K562 (cell line): ENCODE measurements at regions not wholly inside any gene's neighbourhood (a gene's known extent, or its start where the extent isn't known, plus 50 kb on each side); places are given as distances from the start of the nearest gene placed in this dataset.

Experiments used
- ATAC-seq: fragments of 200-7000 bp; cut with Tn5 transposase; 3 replicates; pipeline ENCODE4 v1.9.1; 2020; ENCODE audit warnings: moderate library complexity
- BruUV-seq: library from RNA; stranded (reverse); fragments of 400-500 nt; replicated peaks from 2 replicates; lab custom pipeline; 2021; lab: Mats Ljungman, UMichigan
- CTCF ChIA-PET: fragments of 300-600 bp; formaldehyde crosslinking; extraction: SDS; loops from one replicate; lab custom pipeline; 2021; ENCODE audit warnings: low intra/inter-chr PET ratio; lab: Yijun Ruan, JAX
- POLR2A ChIA-PET: fragments of 300-600, 350-650 bp; sonication (Branson Sonifier 250); formaldehyde crosslinking; extraction: SDS; loops from one replicate; lab custom pipeline; 2021; ENCODE audit warnings: antibody characterized with exemption, inconsistent platforms; lab: Yijun Ruan, JAX
- DNase-seq, 4 experiments: peaks; one replicate each; pipeline versions ENCODE4 v3.0.0 to v3.0.0-alpha.2; 2011 to 2018; ENCODE audit warnings: low spot score in 3 of 4, mixed read lengths in 3 of 4; ENCODE audit errors: extremely low read depth in 1 of 4
- FAIRE-seq: peaks from 2 replicates; lab custom pipeline; 2011; peaks lifted over from hg19 to GRCh38; lab: Jason Lieb, UNC
- H2AFZ ChIP-seq: 2 replicates; pipeline ENCODE4 v1.6.0; 2011; ENCODE audit warnings: low read depth, low read length, control low read depth, inconsistent platforms
- H3K27ac ChIP-seq: fragments of 200-600 bp; 3 replicates; pipeline ENCODE4 v1.8.0; 2011; ENCODE audit warnings: low read depth, mild to moderate bottlenecking, control low read depth, inconsistent platforms, low read length, moderate library complexity, mixed read lengths; ENCODE audit errors: extremely low read depth
- H3K27me3 ChIP-seq, 2 experiments: fragments of 300-600 bp in 1 of 2; 2 replicates in 1 of 2; 3 replicates in 1 of 2; pipeline versions ENCODE4 v1.6.0 to v1.8.0; 2011; ENCODE audit warnings: inconsistent platforms in 2 of 2, low read length in 2 of 2, mild to moderate bottlenecking in 1 of 2, mixed read lengths in 1 of 2, moderate library complexity in 1 of 2; ENCODE audit not compliant: control insufficient read depth in 2 of 2, insufficient read depth in 2 of 2
- H3K36me3 ChIP-seq: fragments of 300-600 bp; 3 replicates; pipeline ENCODE4 v1.8.0; 2011; ENCODE audit warnings: mild to moderate bottlenecking, low read length, inconsistent platforms; ENCODE audit not compliant: control insufficient read depth, insufficient read depth
- H3K4me1 ChIP-seq, 2 experiments: fragments of 200-600 bp in 1 of 2; replicated peaks in 1 of 2; 2 replicates in 1 of 2; 3 replicates in 1 of 2; pipeline versions ENCODE4 v1.5.1 to v1.8.0; 2011; ENCODE audit warnings: inconsistent platforms in 2 of 2, low read length in 2 of 2, mild to moderate bottlenecking in 1 of 2, mixed read lengths in 1 of 2, moderate library complexity in 1 of 2; ENCODE audit not compliant: control insufficient read depth in 2 of 2, insufficient read depth in 2 of 2
- H3K4me2 ChIP-seq: 2 replicates; pipeline ENCODE4 v1.6.1; 2011; ENCODE audit warnings: low read length, control low read depth, inconsistent platforms, mixed read lengths; ENCODE audit not compliant: insufficient read depth
- H3K4me3 ChIP-seq: fragments of 200-600 bp; sonication (generic), shearing (Covaris generic); 2 replicates; pipeline ENCODE4 v1.5.1; 2016; ENCODE audit warnings: control low read depth, inconsistent platforms
- H3K79me2 ChIP-seq: fragments of 200-600 bp; 3 replicates; pipeline ENCODE4 v1.8.0; 2011; ENCODE audit warnings: low read length, inconsistent platforms; ENCODE audit not compliant: control insufficient read depth, insufficient read depth
- H3K9ac ChIP-seq, 2 experiments: 2 replicates each; pipeline versions ENCODE4 v1.6.0 to v1.6.1; 2011; ENCODE audit warnings: low read depth in 2 of 2, low read length in 2 of 2, control low read depth in 1 of 2, inconsistent platforms in 1 of 2, mild to moderate bottlenecking in 1 of 2, mixed read lengths in 1 of 2; ENCODE audit not compliant: insufficient read depth in 1 of 2
- H3K9me1 ChIP-seq: one replicate; pipeline ENCODE4 v1.6.0; 2011; ENCODE audit warnings: inconsistent platforms, mild to moderate bottlenecking, low read length, moderate library complexity; ENCODE audit not compliant: control insufficient read depth, insufficient read depth
- H3K9me3 ChIP-seq: replicated peaks from 2 replicates; pipeline ENCODE4 v1.5.1; 2011; ENCODE audit warnings: low read depth, low read length, inconsistent platforms; ENCODE audit not compliant: control insufficient read depth, insufficient read depth
- H4K20me1 ChIP-seq: replicated peaks from 2 replicates; pipeline ENCODE4 v1.6.1; 2011; ENCODE audit warnings: low read length, inconsistent platforms, mixed read lengths; ENCODE audit not compliant: control insufficient read depth, insufficient read depth
- CREB3L1 ChIP-seq: fragments of 450-650 bp; IDR thresholded peaks from 2 replicates; pipeline ENCODE4 v1.6.1; 2014; ENCODE audit warnings: low read depth, mild to moderate bottlenecking, moderate library complexity, borderline replicate concordance
- ILF3 ChIP-seq: fragments of 450-650 bp; IDR thresholded peaks from 2 replicates; pipeline ENCODE4 v1.6.1; 2018; ENCODE audit warnings: antibody characterized with exemption, mild to moderate bottlenecking, moderate library complexity, borderline replicate concordance
- NFYB ChIP-seq: IDR thresholded peaks from 2 replicates; pipeline ENCODE4 v1.6.1; 2011; ENCODE audit warnings: mild to moderate bottlenecking, moderate library complexity; ENCODE audit not compliant: insufficient read length; ENCODE audit errors: extremely low read depth
- ZBTB49 ChIP-seq: sonication (generic); formaldehyde crosslinking; IDR thresholded peaks from 2 replicates; pipeline ENCODE4 v1.8.0; 2022; ENCODE audit warnings: missing genetic modification reagents, mild to moderate bottlenecking, borderline replicate concordance
- ZKSCAN3 ChIP-seq: fragments of 250-450 bp; sonication (Bioruptor Pico); IDR thresholded peaks from 2 replicates; pipeline ENCODE4 v1.4.0; 2020
- ZNF124 ChIP-seq: sonication (generic); formaldehyde crosslinking; IDR thresholded peaks from 2 replicates; pipeline ENCODE4 v1.8.1; 2022; ENCODE audit warnings: missing genetic modification reagents
- ZNF165 ChIP-seq: fragments of 250-450 bp; sonication (Bioruptor Pico); IDR thresholded peaks from 2 replicates; pipeline ENCODE4 v1.4.0; 2020; ENCODE audit warnings: borderline replicate concordance
- WGBS: fragments of 100-300 bp; shearing (Covaris generic); methylation state at CpG from one replicate; pipeline ENCODE4 v1.1.6; 2016; ENCODE audit warnings: low coverage, mixed read lengths; ENCODE audit not compliant: insufficient coverage; ENCODE audit errors: missing lambda C conversion rate; 5-methylcytosine and 5-hydroxymethylcytosine counted together
- in situ Hi-C: fragments of 300-500 bp; cut with MboI; formaldehyde crosslinking; loops from 4 replicates; pipeline ENCODE4 v1.15.0; 2018; ENCODE audit warnings: inconsistent platforms, mixed read lengths
- intact Hi-C: fragments of 100-400 bp; cut with micrococcal nuclease; formaldehyde crosslinking; loops from 2 replicates; pipeline ENCODE4 v1.14.2; 2022
- TF ChIP-seq, protein P1 (sequence below): fragments of 450-650 bp; conservative IDR thresholded peaks from 2 replicates; pipeline ENCODE4 v1.6.1; 2016; ENCODE audit warnings: missing genetic modification characterization, low read depth, mild to moderate bottlenecking, control low read depth, missing compliant biosample characterization
- TF ChIP-seq, protein P2 (sequence below), 3 experiments: IDR thresholded peaks in 2 of 3; conservative IDR thresholded peaks in 1 of 3; 2 replicates each; pipeline ENCODE4 v1.5.1; 2011 to 2012; ENCODE audit warnings: low read length in 3 of 3, mild to moderate bottlenecking in 3 of 3, control low read depth in 2 of 3, improper control_type of control experiment in 1 of 3, inconsistent platforms in 1 of 3, low read depth in 1 of 3, mixed read lengths in 1 of 3, moderate library complexity in 1 of 3; ENCODE audit not compliant: insufficient read depth in 2 of 3
- TF ChIP-seq, protein P3 (sequence below): IDR thresholded peaks from 2 replicates; pipeline ENCODE4 v1.6.1; 2011; ENCODE audit warnings: borderline replicate concordance, low read depth, mild to moderate bottlenecking, moderate library complexity, low read length; ENCODE audit not compliant: insufficient read depth, poor library complexity, severe bottlenecking

GRCh38 chr9:126561582-126561981, 52.1 kb upstream of the LMX1B start:
- 0% methylated on average over 8 of the region's 9 CpGs for WGBS
- DNase-seq = no peak
- no peak for FAIRE-seq
- Histone ChIP-seq H2AFZ (no peak overlapping the region), H3K4me1 (peaks cover 0 to 7% of the 10 kb centered on the region in 2 experiments; a peak in 1 of 5 replicates), H3K27ac (no peak overlapping the region), H3K9me1 (peaks cover 2% of the 10 kb centered on the region), H3K4me2 (no peak overlapping the region), H3K36me3 (no peaks in the 10 kb centered on the region), H3K4me3 (no peak overlapping the region), H3K9me3 (no peaks in the 10 kb centered on the region), H4K20me1 (peaks cover 11% of the 10 kb centered on the region), H3K9ac (no peak overlapping the region), H3K27me3 (peaks cover 1 to 27% of the 10 kb centered on the region in 2 experiments; a peak in 2 of 5 replicates), H3K79me2 (no peaks in the 10 kb centered on the region)
- ChIA-PET POLR2A (no interaction called here), CTCF (no interaction called here)
- no peak for ATAC-seq
- in situ Hi-C loops (no loop called here), intact Hi-C loops (no loop called here)
- BruUV-seq = no TSS peak
- TF ChIP-seq, protein P1, sequence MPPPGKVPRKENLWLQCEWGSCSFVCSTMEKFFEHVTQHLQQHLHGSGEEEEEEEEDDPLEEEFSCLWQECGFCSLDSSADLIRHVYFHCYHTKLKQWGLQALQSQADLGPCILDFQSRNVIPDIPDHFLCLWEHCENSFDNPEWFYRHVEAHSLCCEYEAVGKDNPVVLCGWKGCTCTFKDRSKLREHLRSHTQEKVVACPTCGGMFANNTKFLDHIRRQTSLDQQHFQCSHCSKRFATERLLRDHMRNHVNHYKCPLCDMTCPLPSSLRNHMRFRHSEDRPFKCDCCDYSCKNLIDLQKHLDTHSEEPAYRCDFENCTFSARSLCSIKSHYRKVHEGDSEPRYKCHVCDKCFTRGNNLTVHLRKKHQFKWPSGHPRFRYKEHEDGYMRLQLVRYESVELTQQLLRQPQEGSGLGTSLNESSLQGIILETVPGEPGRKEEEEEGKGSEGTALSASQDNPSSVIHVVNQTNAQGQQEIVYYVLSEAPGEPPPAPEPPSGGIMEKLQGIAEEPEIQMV = no peak
- TF ChIP-seq CREB3L1 (no peak), NFYB (no peak), ZBTB49 (no peak), ZNF165 (CRISPR knock-in tag) (no peak), ILF3 (no peak), ZNF124 (no peak), ZKSCAN3 (CRISPR knock-in tag) (no peak)
- TF ChIP-seq, protein P2, sequence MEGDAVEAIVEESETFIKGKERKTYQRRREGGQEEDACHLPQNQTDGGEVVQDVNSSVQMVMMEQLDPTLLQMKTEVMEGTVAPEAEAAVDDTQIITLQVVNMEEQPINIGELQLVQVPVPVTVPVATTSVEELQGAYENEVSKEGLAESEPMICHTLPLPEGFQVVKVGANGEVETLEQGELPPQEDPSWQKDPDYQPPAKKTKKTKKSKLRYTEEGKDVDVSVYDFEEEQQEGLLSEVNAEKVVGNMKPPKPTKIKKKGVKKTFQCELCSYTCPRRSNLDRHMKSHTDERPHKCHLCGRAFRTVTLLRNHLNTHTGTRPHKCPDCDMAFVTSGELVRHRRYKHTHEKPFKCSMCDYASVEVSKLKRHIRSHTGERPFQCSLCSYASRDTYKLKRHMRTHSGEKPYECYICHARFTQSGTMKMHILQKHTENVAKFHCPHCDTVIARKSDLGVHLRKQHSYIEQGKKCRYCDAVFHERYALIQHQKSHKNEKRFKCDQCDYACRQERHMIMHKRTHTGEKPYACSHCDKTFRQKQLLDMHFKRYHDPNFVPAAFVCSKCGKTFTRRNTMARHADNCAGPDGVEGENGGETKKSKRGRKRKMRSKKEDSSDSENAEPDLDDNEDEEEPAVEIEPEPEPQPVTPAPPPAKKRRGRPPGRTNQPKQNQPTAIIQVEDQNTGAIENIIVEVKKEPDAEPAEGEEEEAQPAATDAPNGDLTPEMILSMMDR (IDR thresholded peaks at IDR 0.05 in 2 of 3, conservative IDR thresholded peaks at IDR 0.05 in 1 of 3; ENCODE audit: insufficient read depth in 2 of 3, low read depth in 1 of 3, low read length in 3 of 3) = no peak
- TF ChIP-seq, protein P3, sequence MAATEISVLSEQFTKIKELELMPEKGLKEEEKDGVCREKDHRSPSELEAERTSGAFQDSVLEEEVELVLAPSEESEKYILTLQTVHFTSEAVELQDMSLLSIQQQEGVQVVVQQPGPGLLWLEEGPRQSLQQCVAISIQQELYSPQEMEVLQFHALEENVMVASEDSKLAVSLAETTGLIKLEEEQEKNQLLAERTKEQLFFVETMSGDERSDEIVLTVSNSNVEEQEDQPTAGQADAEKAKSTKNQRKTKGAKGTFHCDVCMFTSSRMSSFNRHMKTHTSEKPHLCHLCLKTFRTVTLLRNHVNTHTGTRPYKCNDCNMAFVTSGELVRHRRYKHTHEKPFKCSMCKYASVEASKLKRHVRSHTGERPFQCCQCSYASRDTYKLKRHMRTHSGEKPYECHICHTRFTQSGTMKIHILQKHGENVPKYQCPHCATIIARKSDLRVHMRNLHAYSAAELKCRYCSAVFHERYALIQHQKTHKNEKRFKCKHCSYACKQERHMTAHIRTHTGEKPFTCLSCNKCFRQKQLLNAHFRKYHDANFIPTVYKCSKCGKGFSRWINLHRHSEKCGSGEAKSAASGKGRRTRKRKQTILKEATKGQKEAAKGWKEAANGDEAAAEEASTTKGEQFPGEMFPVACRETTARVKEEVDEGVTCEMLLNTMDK = no peak
